Hepatocyte (in vitro differentiated cells): ENCODE measurements at regions not wholly inside any gene's neighbourhood (a gene's known extent, or its start where the extent isn't known, plus 50 kb on each side); places are given as distances from the start of the nearest gene placed in this dataset.

Source experiments
- EZH2 ChIP-seq: fragments of 200-600 bp; sonication (generic); IDR thresholded peaks from 2 replicates; pipeline ENCODE4 v1.6.1; 2016; ENCODE audit warnings: antibody characterized with exemption, mild to moderate bottlenecking, borderline replicate concordance
- EZH2phosphoT487 ChIP-seq: fragments of 200-600 bp; sonication (generic); IDR thresholded peaks from one replicate; pipeline ENCODE4 v1.6.1; 2018; ENCODE audit warnings: antibody characterized with exemption, mild to moderate bottlenecking, low read depth, moderate library complexity; ENCODE audit not compliant: unreplicated experiment, severe bottlenecking
- TF ChIP-seq, protein P1 (sequence below): fragments of 200-600 bp; sonication (generic); IDR thresholded peaks from 2 replicates; pipeline ENCODE4 v1.5.1; 2016; ENCODE audit warnings: antibody characterized with exemption, mild to moderate bottlenecking; ENCODE audit not compliant: poor library complexity

DNA sequence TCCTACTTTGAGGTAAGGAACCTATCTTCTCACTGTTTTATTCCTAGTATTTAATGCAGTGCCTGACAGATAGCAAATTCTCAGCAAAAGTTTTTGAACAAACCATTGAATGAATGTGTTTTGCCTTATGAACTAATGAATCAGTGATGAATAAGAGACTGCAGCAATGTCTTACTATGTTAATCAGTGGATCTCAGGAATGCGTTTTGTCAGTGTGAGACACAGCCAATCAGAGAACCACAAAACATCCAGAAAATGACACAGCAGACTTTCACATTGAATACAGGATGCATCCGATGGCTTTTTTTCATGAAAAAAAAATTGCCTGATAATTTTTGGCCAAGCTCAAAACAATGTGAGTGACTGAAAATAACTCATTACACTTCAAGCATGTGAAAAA is 270.5 kb downstream of the BMP2 start:
- TF ChIP-seq, protein P1, sequence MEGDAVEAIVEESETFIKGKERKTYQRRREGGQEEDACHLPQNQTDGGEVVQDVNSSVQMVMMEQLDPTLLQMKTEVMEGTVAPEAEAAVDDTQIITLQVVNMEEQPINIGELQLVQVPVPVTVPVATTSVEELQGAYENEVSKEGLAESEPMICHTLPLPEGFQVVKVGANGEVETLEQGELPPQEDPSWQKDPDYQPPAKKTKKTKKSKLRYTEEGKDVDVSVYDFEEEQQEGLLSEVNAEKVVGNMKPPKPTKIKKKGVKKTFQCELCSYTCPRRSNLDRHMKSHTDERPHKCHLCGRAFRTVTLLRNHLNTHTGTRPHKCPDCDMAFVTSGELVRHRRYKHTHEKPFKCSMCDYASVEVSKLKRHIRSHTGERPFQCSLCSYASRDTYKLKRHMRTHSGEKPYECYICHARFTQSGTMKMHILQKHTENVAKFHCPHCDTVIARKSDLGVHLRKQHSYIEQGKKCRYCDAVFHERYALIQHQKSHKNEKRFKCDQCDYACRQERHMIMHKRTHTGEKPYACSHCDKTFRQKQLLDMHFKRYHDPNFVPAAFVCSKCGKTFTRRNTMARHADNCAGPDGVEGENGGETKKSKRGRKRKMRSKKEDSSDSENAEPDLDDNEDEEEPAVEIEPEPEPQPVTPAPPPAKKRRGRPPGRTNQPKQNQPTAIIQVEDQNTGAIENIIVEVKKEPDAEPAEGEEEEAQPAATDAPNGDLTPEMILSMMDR, result no peak
- TF ChIP-seq EZH2 (no peak), EZH2phosphoT487 (no peak)
